ENCODE measurements at regions not wholly inside any gene's neighbourhood (a gene's known extent, or its start where the extent isn't known, plus 50 kb on each side); places are given as distances from the start of the nearest gene placed in this dataset.

- Mint-ChIP-seq H3K27me3 (no peaks in the 10 kb centered on the region), H3K4me3 (no peak overlapping the region), H3K9me3 (peaks cover 2% of the 10 kb centered on the region), H3K36me3 (ENCODE audit: low read depth) (no peaks in the 10 kb centered on the region), H3K4me1 (ENCODE audit: low read depth) (no peaks in the 10 kb centered on the region), H3K27ac (no peak overlapping the region)
- DNase-seq: no peak
These were observed 194.5 kb upstream of the CDH4 start for GRCh38 chr20:61057443-61058121.

GRCh38 chr20:61061981-61062380 lies 190.1 kb upstream of the CDH4 start:
- Mint-ChIP-seq H3K36me3 (ENCODE audit: low read depth) (no peaks in the 10 kb centered on the region), H3K9me3 (peaks cover 2% of the 10 kb centered on the region), H3K27ac (no peak overlapping the region), H3K27me3 (no peaks in the 10 kb centered on the region), H3K4me3 (no peak overlapping the region), H3K4me1 (ENCODE audit: low read depth) (no peaks in the 10 kb centered on the region)
- DNase-seq: no peak

- Mint-ChIP-seq H3K4me1 (ENCODE audit: low read depth) (no peaks in the 10 kb centered on the region), H3K27me3 (no peaks in the 10 kb centered on the region), H3K9me3 (peaks cover 2% of the 10 kb centered on the region), H3K27ac (no peak overlapping the region), H3K36me3 (ENCODE audit: low read depth) (no peaks in the 10 kb centered on the region), H3K4me3 (no peak overlapping the region)
- no peak for DNase-seq
These were observed 186.2 kb upstream of the CDH4 start for GRCh38 chr20:61065853-61066252.

- H3K36me3 Mint-ChIP-seq (ENCODE audit: low read depth): no peaks in the 10 kb centered on the region
- no peak overlapping the region for H3K4me3 Mint-ChIP-seq
- no peaks in the 10 kb centered on the region for H3K4me1 Mint-ChIP-seq (ENCODE audit: low read depth)
These were observed 185.5 kb upstream of the CDH4 start for GRCh38 chr20:61066526-61066925.

DNA sequence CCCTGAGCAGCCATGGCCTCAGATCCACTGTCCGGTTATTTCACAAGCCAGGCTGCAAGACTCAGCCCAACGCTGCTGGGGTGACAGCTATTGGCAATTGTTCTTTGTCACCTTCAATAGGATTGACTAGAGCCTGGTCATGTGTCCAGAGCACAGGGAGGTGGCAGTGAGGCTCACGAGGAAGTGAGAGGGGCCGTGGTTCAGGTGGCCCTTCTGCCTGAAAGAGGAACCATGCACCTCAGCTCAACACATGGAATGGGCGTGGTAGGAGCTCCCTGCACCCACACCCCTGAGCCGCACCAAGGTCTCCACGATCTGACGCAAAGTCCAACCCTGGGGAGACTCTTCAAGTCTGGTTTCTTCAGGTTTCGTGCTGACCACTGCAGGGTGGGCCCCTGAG lies 184.8 kb upstream of the CDH4 start:
- Mint-ChIP-seq H3K9me3 (no peaks in the 10 kb centered on the region), H3K36me3 (ENCODE audit: low read depth) (no peaks in the 10 kb centered on the region)

More at GRCh38 chr20:61066526-61066925, 185.5 kb upstream of the CDH4 start:
- Mint-ChIP-seq H3K27me3 (no peaks in the 10 kb centered on the region), H3K9me3 (peaks cover 2% of the 10 kb centered on the region), H3K27ac (no peak overlapping the region)
- no peak for DNase-seq

DNA sequence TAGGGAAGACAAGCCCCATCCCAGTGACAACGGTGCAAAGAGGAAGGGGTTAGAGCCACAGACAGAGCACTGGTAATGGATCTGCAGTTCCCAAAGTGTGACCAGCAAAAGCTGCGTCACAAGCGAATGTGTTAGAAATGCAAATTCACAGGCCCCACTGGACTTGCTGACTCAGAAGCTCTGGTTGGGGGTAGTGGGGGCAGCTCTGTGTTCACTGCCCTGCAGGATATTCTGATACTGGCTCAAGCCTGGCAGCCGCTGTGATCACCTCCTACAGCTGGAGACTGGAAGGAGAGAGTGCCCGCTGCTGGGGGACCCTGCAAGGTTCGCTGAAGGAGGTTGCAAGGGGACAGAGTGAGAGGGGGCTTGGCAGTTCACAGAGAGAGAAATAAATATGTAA lies 179.7 kb upstream of the CDH4 start:
- Mint-ChIP-seq H3K27me3 (no peaks in the 10 kb centered on the region), H3K9me3 (no peaks in the 10 kb centered on the region), H3K4me3 (no peak overlapping the region), H3K36me3 (ENCODE audit: low read depth) (no peaks in the 10 kb centered on the region), H3K4me1 (ENCODE audit: low read depth) (no peaks in the 10 kb centered on the region), H3K27ac (no peak overlapping the region)
- DNase-seq: no peak

More for the DNA sequence above, 184.8 kb upstream of the CDH4 start:
- no peak for DNase-seq
- H3K27me3 Mint-ChIP-seq: no peaks in the 10 kb centered on the region
- H3K4me1 Mint-ChIP-seq (ENCODE audit: low read depth): no peaks in the 10 kb centered on the region
- H3K4me3 Mint-ChIP-seq: no peak overlapping the region
- no peak overlapping the region for H3K27ac Mint-ChIP-seq

DNA sequence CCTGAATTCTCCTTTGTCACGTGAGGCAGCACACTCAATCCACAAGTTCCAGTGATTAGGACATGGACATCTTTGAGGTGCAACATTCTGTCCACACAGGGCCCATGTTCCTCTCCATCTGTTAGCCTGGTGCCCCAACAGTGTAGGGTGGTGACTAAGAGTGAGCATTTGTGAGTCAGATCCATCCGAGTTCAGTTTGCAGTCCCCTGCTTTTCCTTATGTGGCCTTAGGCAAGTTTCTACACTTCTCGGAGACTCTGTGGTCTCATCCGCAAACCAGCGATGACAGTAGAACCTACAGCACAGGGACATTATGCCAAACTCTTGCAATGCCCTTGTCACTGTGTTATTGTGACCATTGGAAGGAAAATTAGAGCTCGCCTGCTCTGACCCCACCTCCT lies 178.7 kb upstream of the CDH4 start:
- no peak overlapping the region for H3K4me3 Mint-ChIP-seq
- H3K4me1 Mint-ChIP-seq (ENCODE audit: low read depth): no peaks in the 10 kb centered on the region
- H3K9me3 Mint-ChIP-seq: no peaks in the 10 kb centered on the region
- H3K36me3 Mint-ChIP-seq (ENCODE audit: low read depth): no peaks in the 10 kb centered on the region
- H3K27me3 Mint-ChIP-seq: no peaks in the 10 kb centered on the region
- H3K27ac Mint-ChIP-seq: no peak overlapping the region
- DNase-seq: no peak

- H3K9me3 Mint-ChIP-seq: no peaks in the 10 kb centered on the region
- no peaks in the 10 kb centered on the region for H3K4me1 Mint-ChIP-seq (ENCODE audit: low read depth)
- no peak for DNase-seq
- H3K27me3 Mint-ChIP-seq: peaks cover 4% of the 10 kb centered on the region
- no peak overlapping the region for H3K4me3 Mint-ChIP-seq
- no peak overlapping the region for H3K27ac Mint-ChIP-seq
- H3K36me3 Mint-ChIP-seq (ENCODE audit: low read depth): no peaks in the 10 kb centered on the region
These were observed 169.3 kb upstream of the CDH4 start for GRCh38 chr20:61082720-61083119.

DNA sequence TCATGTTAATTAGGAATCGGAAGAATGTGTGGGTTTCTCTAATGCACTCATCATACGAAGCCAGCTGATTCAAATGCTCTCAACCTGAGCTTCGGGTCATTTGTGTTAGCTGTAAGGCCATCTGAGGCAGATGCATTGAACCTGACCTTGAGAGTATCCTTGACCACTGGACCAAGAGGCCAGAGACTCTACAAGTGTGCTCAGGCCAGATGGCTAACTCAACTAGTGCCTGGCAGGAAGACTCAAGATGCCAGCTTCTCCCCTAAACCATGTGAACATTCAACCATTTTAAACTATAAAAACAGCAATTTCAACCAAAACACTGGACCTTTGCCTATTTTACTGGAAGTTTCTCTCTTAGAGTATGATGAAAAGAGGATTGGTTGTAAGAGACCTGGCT lies 168.6 kb upstream of the CDH4 start:
- no peaks in the 10 kb centered on the region for H3K9me3 Mint-ChIP-seq
- H3K36me3 Mint-ChIP-seq (ENCODE audit: low read depth): no peaks in the 10 kb centered on the region
- no peak overlapping the region for H3K4me3 Mint-ChIP-seq
- H3K27me3 Mint-ChIP-seq: peaks cover 4% of the 10 kb centered on the region
- no peaks in the 10 kb centered on the region for H3K4me1 Mint-ChIP-seq (ENCODE audit: low read depth)
- no peak for DNase-seq
- no peak overlapping the region for H3K27ac Mint-ChIP-seq

GRCh38 chr20:61086031-61086430 lies 166.0 kb upstream of the CDH4 start:
- peaks cover 5% of the 10 kb centered on the region for H3K27me3 Mint-ChIP-seq
- H3K9me3 Mint-ChIP-seq: no peaks in the 10 kb centered on the region
- H3K4me3 Mint-ChIP-seq: no peak overlapping the region
- H3K36me3 Mint-ChIP-seq (ENCODE audit: low read depth): no peaks in the 10 kb centered on the region
- no peak overlapping the region for H3K27ac Mint-ChIP-seq
- DNase-seq: no peak
- H3K4me1 Mint-ChIP-seq (ENCODE audit: low read depth): no peaks in the 10 kb centered on the region

DNA sequence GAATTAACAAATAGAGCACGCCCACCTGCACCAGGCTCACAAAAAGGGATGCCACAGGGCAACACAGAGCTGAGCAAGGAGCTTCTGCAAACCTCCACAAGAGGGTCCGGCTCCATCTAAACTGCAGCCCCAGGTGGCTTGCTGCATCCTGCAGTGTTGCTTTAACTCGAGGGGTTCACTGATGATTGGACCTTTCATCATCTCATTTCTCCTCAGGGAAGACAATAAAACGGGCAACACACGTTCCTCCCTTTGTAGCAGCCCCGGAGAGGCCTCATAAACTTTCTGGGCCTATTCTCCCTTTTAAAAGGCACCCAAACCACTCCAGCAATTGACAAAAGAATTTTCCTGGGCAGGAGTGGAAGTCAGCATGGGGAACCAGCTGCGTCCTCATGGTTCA lies 161.5 kb upstream of the CDH4 start:
- Mint-ChIP-seq H3K27me3 (peaks cover 3% of the 10 kb centered on the region), H3K9me3 (peaks cover 17% of the 10 kb centered on the region), H3K36me3 (ENCODE audit: low read depth) (no peaks in the 10 kb centered on the region)

GRCh38 chr20:61092251-61092650 lies 159.8 kb upstream of the CDH4 start:
- H3K4me3 Mint-ChIP-seq: no peak overlapping the region
- H3K9me3 Mint-ChIP-seq: peaks cover 25% of the 10 kb centered on the region

More for the DNA sequence above, 161.5 kb upstream of the CDH4 start:
- Mint-ChIP-seq H3K4me1 (ENCODE audit: low read depth) (no peaks in the 10 kb centered on the region), H3K4me3 (no peak overlapping the region), H3K27ac (no peak overlapping the region)
- no peak for DNase-seq

DNA sequence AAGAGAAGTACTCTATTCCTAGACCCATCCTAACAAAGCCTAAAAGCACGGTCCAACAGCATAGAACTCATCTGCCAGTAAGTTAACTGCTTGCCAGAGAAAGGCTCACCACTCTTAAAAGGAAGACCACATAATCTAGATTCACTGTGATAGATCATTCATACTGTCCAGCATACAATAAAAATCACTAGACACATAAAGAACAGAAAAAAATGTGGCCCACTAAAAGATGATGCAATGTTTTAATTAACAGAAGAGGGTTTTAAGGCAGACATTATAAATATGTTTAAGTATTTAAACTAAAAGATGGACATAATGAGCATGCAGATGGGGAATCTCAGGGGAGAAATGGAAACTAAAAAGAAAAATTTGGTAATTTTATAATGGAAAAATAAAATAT lies 157.5 kb upstream of the CDH4 start:
- no peak for DNase-seq
- Mint-ChIP-seq H3K9me3 (peaks cover 25% of the 10 kb centered on the region), H3K4me3 (no peak overlapping the region), H3K36me3 (ENCODE audit: low read depth) (no peaks in the 10 kb centered on the region), H3K27ac (no peak overlapping the region), H3K4me1 (ENCODE audit: low read depth) (no peaks in the 10 kb centered on the region), H3K27me3 (peaks cover 1% of the 10 kb centered on the region)

More at GRCh38 chr20:61092251-61092650, 159.8 kb upstream of the CDH4 start:
- Mint-ChIP-seq H3K27me3 (peaks cover 3% of the 10 kb centered on the region), H3K36me3 (ENCODE audit: low read depth) (no peaks in the 10 kb centered on the region), H3K4me1 (ENCODE audit: low read depth) (no peaks in the 10 kb centered on the region), H3K27ac (no peak overlapping the region)
- no peak for DNase-seq

GRCh38 chr20:61096463-61096862 lies 155.6 kb upstream of the CDH4 start:
- Mint-ChIP-seq H3K27ac (no peak overlapping the region), H3K9me3 (peaks cover 25% of the 10 kb centered on the region), H3K36me3 (ENCODE audit: low read depth) (no peaks in the 10 kb centered on the region), H3K4me1 (ENCODE audit: low read depth) (no peaks in the 10 kb centered on the region), H3K27me3 (peaks cover 5% of the 10 kb centered on the region), H3K4me3 (no peak overlapping the region)
- DNase-seq: no peak

- Mint-ChIP-seq H3K9me3 (peaks cover 13% of the 10 kb centered on the region), H3K4me3 (no peak overlapping the region), H3K4me1 (ENCODE audit: low read depth) (no peaks in the 10 kb centered on the region), H3K36me3 (ENCODE audit: low read depth) (no peaks in the 10 kb centered on the region), H3K27ac (no peak overlapping the region), H3K27me3 (peaks cover 5% of the 10 kb centered on the region)
- DNase-seq: no peak
These were observed 152.3 kb upstream of the CDH4 start for GRCh38 chr20:61099806-61100205.

- Mint-ChIP-seq H3K4me1 (ENCODE audit: low read depth) (no peaks in the 10 kb centered on the region), H3K9me3 (peaks cover 9% of the 10 kb centered on the region), H3K27ac (no peak overlapping the region), H3K4me3 (no peak overlapping the region), H3K36me3 (ENCODE audit: low read depth) (no peaks in the 10 kb centered on the region), H3K27me3 (peaks cover 5% of the 10 kb centered on the region)
- no peak for DNase-seq
These were observed 151.6 kb upstream of the CDH4 start for GRCh38 chr20:61100489-61100888.
